ENCODE measurements at regions not wholly inside any gene's neighbourhood (a gene's known extent, or its start where the extent isn't known, plus 50 kb on each side); places are given as distances from the start of the nearest gene placed in this dataset.

GRCh38 chr14:98112194-98112780, 1159.7 kb downstream of the BCL11B start:
- TF ChIP-seq EZH2 (IDR thresholded peaks at IDR 0.05; ENCODE audit: borderline replicate concordance, low read length) (no peak), CTCF (conservative IDR thresholded peaks at IDR 0.05 in 1 of 2, IDR thresholded peaks at IDR 0.05 in 1 of 2; ENCODE audit: extremely low read depth in 1 of 2, insufficient read depth in 1 of 2, low read depth in 1 of 2, low read length in 2 of 2) (no peak)

Measured in mammary epithelial cell (primary cell).